Activated CD4-positive, alpha-beta T cell treated with anti-CD3 and anti-CD28 coated beads, Interleukin-2, amount 50 U/mL, for 16 hours (primary cell): ENCODE measurements at regions not wholly inside any gene's neighbourhood (a gene's known extent, or its start where the extent isn't known, plus 50 kb on each side); places are given as distances from the start of the nearest gene placed in this dataset.

Source experiments
- DNase-seq: peaks from one replicate; pipeline ENCODE4 v3.0.0-alpha.2; 2020

GRCh38 chr13:105336706-105337576 lies 1198.5 kb downstream of the EFNB2 start:
- DNase-seq = no peak

- DNase-seq = no peak
Observed at GRCh38 chr13:105334211-105334610, 1201.3 kb downstream of the EFNB2 start.

DNA sequence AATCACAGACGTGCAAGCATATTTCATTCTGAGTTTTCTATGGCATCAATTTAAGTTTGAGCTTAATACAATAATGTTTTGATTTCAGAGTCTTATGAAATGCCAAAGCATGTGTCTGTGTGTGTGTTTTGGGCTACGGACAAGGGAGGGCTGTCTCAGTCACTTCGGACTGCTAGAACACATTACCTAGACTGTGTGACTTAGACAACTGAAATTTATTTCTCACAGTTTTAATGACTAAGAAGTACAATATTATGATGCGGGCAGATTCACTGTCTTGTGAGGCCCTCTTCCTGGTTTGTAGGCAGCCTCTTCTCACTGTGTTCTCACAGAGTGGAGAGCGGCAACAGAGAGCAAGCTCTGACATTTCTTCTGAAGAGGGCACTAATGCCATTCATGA lies 1202.0 kb downstream of the EFNB2 start:
- no peak for DNase-seq

DNA sequence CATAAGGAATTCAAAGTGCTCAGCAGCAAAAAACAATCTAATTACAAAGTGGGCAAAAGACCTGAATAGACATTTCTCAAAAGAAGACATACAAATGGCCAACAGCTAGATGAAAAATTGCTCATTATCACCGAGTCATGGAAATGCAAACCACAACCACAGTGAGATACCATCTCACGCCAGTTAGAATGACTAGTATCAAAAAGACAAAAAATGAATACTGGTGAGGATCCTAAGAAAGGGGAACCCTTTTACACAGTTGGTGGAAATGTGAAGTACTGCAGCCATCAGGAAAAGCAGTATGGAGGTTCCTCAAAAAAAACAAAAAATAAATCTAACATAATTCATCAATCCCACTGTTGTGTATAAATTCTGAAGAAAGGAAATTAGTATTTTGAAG lies 1206.1 kb downstream of the EFNB2 start:
- DNase-seq = no peak

DNA sequence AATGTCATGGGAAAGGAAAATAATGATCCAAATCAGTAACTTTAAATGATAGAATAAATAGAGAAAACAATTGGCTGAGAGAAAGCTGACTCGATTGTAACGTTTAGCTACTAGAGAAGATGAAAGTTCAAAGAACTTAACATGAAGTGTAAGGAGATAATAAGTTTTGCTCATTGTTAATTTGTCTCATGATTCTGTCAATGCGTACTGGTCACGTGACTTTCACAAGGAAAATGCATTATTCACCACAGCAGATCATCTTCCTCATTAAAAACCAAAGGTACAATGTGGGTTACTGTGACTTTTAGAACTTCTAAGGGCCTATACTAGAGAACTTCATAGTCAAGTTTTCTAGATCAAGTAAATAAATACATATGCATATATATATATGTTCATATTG lies 1207.2 kb downstream of the EFNB2 start:
- no peak for DNase-seq

- no peak for DNase-seq
Observed at GRCh38 chr13:105327581-105328126, 1207.8 kb downstream of the EFNB2 start.

- DNase-seq = no peak
Observed at GRCh38 chr13:105319875-105320274, 1215.6 kb downstream of the EFNB2 start.

GRCh38 chr13:105316731-105317130 lies 1218.7 kb downstream of the EFNB2 start:
- DNase-seq = no peak

- no peak for DNase-seq
Observed at GRCh38 chr13:105312906-105313305, 1222.6 kb downstream of the EFNB2 start.

DNA sequence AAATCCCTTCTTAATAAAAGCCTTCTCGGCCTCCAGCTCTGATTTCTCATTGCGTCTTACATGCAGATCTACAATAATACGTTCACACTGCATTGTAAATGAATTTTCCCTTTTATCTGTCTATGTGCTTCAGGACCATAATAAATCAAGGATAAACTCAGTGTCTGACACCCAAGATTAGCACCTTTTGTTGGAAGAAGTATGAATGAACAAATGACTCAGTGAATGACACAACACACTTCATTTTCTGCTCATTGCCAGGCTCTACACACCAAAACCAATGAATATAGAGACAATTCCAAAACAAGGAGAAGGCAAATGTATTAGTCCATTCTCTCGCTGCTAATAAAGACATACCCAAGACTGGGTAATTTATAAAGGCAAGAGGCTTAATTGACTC lies 1224.4 kb downstream of the EFNB2 start:
- DNase-seq = no peak

- DNase-seq = no peak
Observed at GRCh38 chr13:105307776-105308175, 1227.7 kb downstream of the EFNB2 start.

- no peak for DNase-seq
Observed at GRCh38 chr13:105297839-105298238, 1237.6 kb downstream of the EFNB2 start.

DNA sequence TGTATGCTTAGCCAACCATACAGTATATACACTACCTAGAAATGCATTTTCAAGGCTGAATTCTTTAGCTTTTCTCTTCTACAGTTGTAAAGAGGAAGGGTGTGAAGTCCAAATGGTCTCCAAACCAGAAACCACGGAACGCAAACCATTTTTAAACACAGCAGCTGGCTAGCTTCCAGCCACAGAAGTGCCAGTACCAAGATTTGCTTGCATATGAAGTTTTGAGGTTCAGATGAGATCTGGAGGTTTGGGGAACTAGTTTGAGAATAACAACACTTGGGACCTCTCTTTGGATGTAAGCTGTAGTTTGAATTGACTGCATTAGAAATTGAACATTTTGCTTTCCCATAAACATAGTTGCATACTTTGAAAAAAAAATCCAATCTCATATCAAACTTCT lies 1243.5 kb downstream of the EFNB2 start:
- DNase-seq = no peak

- DNase-seq = no peak
Observed at GRCh38 chr13:105290596-105290995, 1244.9 kb downstream of the EFNB2 start.

- DNase-seq = no peak
Observed at GRCh38 chr13:105285526-105285925, 1249.9 kb downstream of the EFNB2 start.

- DNase-seq = no peak
Observed at GRCh38 chr13:105282406-105283285, 1252.8 kb downstream of the EFNB2 start.

DNA sequence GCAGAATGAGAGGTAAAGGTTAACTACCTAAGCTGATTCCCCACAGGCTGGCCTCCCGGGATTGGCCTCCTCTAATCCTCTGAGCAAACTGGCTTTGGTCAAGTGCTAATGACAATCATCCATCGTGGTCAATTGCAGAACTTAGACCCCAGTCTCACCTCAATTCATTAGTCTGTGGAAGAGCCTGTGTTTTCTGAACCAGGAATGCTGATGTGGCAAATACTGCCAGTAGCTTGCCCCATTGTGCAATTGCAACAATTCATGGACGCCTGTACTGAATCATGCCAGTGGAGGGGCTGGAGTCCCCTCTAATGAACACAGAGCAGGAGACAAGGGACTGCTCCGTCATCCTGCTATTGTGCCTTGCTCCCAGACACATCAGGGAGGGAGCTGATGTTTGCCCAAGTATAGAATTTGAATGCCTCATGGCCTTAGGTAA lies 1256.5 kb downstream of the EFNB2 start:
- no peak for DNase-seq

DNA sequence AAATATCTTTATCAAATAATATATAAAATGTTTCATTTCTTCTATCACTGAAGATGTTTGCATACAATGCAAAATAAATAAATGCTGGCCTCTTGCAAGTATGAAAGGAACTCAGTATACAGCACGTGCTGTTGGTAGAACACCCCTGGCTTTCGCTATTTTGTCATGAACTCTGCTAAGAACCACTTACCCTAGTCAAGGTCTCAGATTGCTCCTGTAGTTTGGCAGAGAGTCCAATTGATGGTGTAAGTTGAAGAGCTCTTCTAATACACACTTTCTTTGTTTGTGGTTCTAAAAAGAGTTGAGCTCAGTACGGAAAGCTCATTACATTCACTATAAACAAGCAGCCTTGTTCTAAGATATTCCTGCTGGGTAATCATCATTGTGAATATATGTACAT lies 1258.9 kb downstream of the EFNB2 start:
- no peak for DNase-seq

- DNase-seq = no peak
Observed at GRCh38 chr13:105273665-105274222, 1261.7 kb downstream of the EFNB2 start.

GRCh38 chr13:105272660-105273631 lies 1262.5 kb downstream of the EFNB2 start:
- DNase-seq = no peak

GRCh38 chr13:105266615-105267014 lies 1268.8 kb downstream of the EFNB2 start:
- DNase-seq = no peak

- no peak for DNase-seq
Observed at GRCh38 chr13:105262579-105262978, 1272.9 kb downstream of the EFNB2 start.
